ENCODE measurements at regions not wholly inside any gene's neighbourhood (a gene's known extent, or its start where the extent isn't known, plus 50 kb on each side); places are given as distances from the start of the nearest gene placed in this dataset.

GRCh38 chr9:33651125-33651524 is 127.1 kb downstream of the ANKRD18B start:
- H3K23ac ChIP-seq (ENCODE audit: low read depth, low read length): no peak overlapping the region
- H3K56ac ChIP-seq (ENCODE audit: extremely low read depth, insufficient read depth, low read length): no peak overlapping the region
- no peak overlapping the region for H3K18ac ChIP-seq (ENCODE audit: low read depth, low read length)
- TF ChIP-seq MAFK (IDR thresholded peaks at IDR 0.05; ENCODE audit: low read depth, low read length) (no peak), NFE2L2 (IDR thresholded peaks at IDR 0.05; ENCODE audit: low read depth, low read length) (no peak), CTCF (conservative IDR thresholded peaks at IDR 0.05; ENCODE audit: low read depth, low read length) (no peak), CEBPB (IDR thresholded peaks at IDR 0.05; ENCODE audit: low read depth, low read length) (no peak), RAD21 (IDR thresholded peaks at IDR 0.05; ENCODE audit: low read length) (no peak), CHD1 (IDR thresholded peaks at IDR 0.05; ENCODE audit: low read depth, low read length) (no peak), FOS (IDR thresholded peaks at IDR 0.05; ENCODE audit: low read depth, low read length) (no peak), POLR2A (IDR thresholded peaks at IDR 0.05; ENCODE audit: low read depth, low read length) (no peak), MXI1 (IDR thresholded peaks at IDR 0.05; ENCODE audit: borderline replicate concordance, low read depth, low read length) (no peak), MAZ (IDR thresholded peaks at IDR 0.05; ENCODE audit: borderline replicate concordance, low read depth, low read length) (no peak), SMC3 (IDR thresholded peaks at IDR 0.05; ENCODE audit: low read depth, low read length) (no peak), RCOR1 (IDR thresholded peaks at IDR 0.05; ENCODE audit: insufficient replicate concordance, low read length) (no peak), BHLHE40 (IDR thresholded peaks at IDR 0.05; ENCODE audit: low read depth, low read length) (no peak), RFX5 (IDR thresholded peaks at IDR 0.05; ENCODE audit: low read depth, low read length) (no peak)
- TF ChIP-seq, protein P1, sequence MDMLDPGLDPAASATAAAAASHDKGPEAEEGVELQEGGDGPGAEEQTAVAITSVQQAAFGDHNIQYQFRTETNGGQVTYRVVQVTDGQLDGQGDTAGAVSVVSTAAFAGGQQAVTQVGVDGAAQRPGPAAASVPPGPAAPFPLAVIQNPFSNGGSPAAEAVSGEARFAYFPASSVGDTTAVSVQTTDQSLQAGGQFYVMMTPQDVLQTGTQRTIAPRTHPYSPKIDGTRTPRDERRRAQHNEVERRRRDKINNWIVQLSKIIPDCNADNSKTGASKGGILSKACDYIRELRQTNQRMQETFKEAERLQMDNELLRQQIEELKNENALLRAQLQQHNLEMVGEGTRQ (IDR thresholded peaks at IDR 0.05; ENCODE audit: low read depth, low read length): no peak
- TF ChIP-seq, protein P2, sequence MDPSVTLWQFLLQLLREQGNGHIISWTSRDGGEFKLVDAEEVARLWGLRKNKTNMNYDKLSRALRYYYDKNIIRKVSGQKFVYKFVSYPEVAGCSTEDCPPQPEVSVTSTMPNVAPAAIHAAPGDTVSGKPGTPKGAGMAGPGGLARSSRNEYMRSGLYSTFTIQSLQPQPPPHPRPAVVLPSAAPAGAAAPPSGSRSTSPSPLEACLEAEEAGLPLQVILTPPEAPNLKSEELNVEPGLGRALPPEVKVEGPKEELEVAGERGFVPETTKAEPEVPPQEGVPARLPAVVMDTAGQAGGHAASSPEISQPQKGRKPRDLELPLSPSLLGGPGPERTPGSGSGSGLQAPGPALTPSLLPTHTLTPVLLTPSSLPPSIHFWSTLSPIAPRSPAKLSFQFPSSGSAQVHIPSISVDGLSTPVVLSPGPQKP (IDR thresholded peaks at IDR 0.05; ENCODE audit: borderline replicate concordance, low read depth, low read length): no peak
- no peak overlapping the region for H4K91ac ChIP-seq (ENCODE audit: insufficient read depth, low read depth, low read length)
- H3K14ac ChIP-seq (replicated peaks; ENCODE audit: low read depth, low read length): no peak overlapping the region
- no peak overlapping the region for H2BK15ac ChIP-seq (ENCODE audit: low read depth, low read length)
- dilution Hi-C loops (cut with HindIII; ENCODE audit: low sequenced_read_pairs, unreplicated experiment): no loop called here
- no peak overlapping the region for H3K27ac ChIP-seq (ENCODE audit: insufficient read depth, low read length)
- peaks cover 61% of the 10 kb centered on the region for H3K27me3 ChIP-seq (ENCODE audit: control insufficient read depth, insufficient read depth, low read length)
- no CpG with 5 or more reads among the region's 3 CpGs for WGBS, 2 experiments (ENCODE audit: extremely low coverage in 2 of 2, insufficient read length in 1 of 2)
- in situ Hi-C loops (cut with MboI; ENCODE audit: low sequenced_read_pairs): no loop called here
- no peak overlapping the region for H3K4me2 ChIP-seq (ENCODE audit: low read depth, low read length)
- H2BK120ac ChIP-seq (ENCODE audit: low read depth, low read length): no peak overlapping the region
- H2AK5ac ChIP-seq (ENCODE audit: low read depth, low read length): no peak overlapping the region
- no peak overlapping the region for H3K4me3 ChIP-seq (ENCODE audit: insufficient read depth, low read depth, low read length)
- H3K79me1 ChIP-seq (ENCODE audit: low read depth in 1 of 2, low read length in 2 of 2): no peaks in the 10 kb centered on the region
- DNase-seq: no peak
- ChIA-PET POLR2A (ENCODE audit: unreplicated experiment) (no interaction called here), CTCF (interaction anchor here (1.0 kb wide), 1 partner anchor 14 kb away, joined by 3 read pairs; no protein-coding TSS in a partner anchor)
- no peak overlapping the region for H2AK9ac ChIP-seq (replicated peaks; ENCODE audit: low read depth, low read length, poor library complexity)
- H3K9me3 ChIP-seq (ENCODE audit: control insufficient read depth, insufficient read depth, low read length): no peaks in the 10 kb centered on the region
- no peak overlapping the region for H2BK5ac ChIP-seq (ENCODE audit: low read depth, low read length, poor library complexity, severe bottlenecking)
- H3K9ac ChIP-seq (ENCODE audit: low read depth, low read length): no peak overlapping the region
- H4K20me1 ChIP-seq (ENCODE audit: insufficient read depth, low read length): no peaks in the 10 kb centered on the region
- no peaks in the 10 kb centered on the region for H3K4me1 ChIP-seq (ENCODE audit: control insufficient read depth, insufficient read depth, low read length)
- no peak overlapping the region for H2AFZ ChIP-seq (replicated peaks; ENCODE audit: low read length, poor library complexity)
- intact Hi-C loops (cut with micrococcal nuclease): no loop called here
- H2BK20ac ChIP-seq (ENCODE audit: low read depth, low read length): no peak overlapping the region
- no peak for ATAC-seq (ENCODE audit: low read depth)
- no peaks in the 10 kb centered on the region for H3K36me3 ChIP-seq (ENCODE audit: control insufficient read depth, insufficient read depth, low read length)
- H3K4ac ChIP-seq (ENCODE audit: low read depth, low read length): no peak overlapping the region
- H3K9me1 ChIP-seq (ENCODE audit: insufficient read depth, low read length): no peaks in the 10 kb centered on the region
- H4K5ac ChIP-seq (ENCODE audit: low read depth, low read length): no peak overlapping the region
- BruUV-seq (replicated peaks): no TSS peak
- no peak overlapping the region for H4K8ac ChIP-seq (ENCODE audit: low read depth in 2 of 2, low read length in 2 of 2)

Data from IMR-90 (cell line).